HG03432 (cell line): ENCODE measurements at regions not wholly inside any gene's neighbourhood (a gene's known extent, or its start where the extent isn't known, plus 50 kb on each side); places are given as distances from the start of the nearest gene placed in this dataset.

ENCODE experiments used
- ATAC-seq: cut with Tn5 transposase; IDR thresholded peaks from one replicate; pipeline ENCODE4 v1.9.1; 2021; ENCODE audit warnings: mild to moderate bottlenecking, moderate library complexity; ENCODE audit not compliant: unreplicated experiment

DNA sequence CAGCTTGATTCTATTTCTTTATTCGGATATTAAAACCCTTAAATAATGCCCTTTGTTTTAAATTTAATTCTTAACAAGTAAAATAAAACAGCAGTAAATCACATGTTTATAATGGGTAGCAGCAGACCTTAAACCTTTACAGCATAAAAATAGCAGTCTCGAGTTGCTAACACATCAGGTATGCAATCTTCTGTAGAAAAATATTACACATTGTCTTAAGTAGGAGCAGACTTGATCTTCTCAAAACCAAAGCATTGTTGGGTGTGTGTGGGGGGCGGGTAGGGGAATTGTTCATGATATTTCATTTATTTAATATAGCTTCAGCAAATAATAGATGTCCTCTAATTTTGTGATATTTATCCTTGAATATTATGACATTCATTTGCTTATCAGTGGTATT, 331.4 kb downstream of the PCDH7 start:
- no peak for ATAC-seq

GRCh38 chr4:31052519-31052918, 332.4 kb downstream of the PCDH7 start:
- no peak for ATAC-seq

GRCh38 chr4:31053451-31053850, 333.3 kb downstream of the PCDH7 start:
- no peak for ATAC-seq

DNA sequence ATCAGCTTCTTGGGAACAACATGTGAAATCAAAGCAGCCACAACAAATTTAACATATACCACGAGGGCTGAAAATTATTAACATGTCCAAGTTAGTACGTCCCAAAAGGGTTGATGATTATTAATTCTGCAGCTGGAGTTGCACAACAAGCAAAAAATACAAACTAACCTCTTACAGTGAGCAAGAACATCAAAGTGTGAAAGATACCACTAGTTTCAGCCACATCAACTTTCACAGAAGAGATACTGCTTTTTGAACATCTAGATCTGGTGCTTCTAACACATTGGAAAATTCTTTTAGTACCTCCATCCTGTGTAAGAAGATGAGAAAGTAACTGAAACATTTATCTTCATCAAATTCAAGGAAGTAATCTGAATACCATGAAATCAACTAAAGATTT, 334.1 kb downstream of the PCDH7 start:
- no peak for ATAC-seq

DNA sequence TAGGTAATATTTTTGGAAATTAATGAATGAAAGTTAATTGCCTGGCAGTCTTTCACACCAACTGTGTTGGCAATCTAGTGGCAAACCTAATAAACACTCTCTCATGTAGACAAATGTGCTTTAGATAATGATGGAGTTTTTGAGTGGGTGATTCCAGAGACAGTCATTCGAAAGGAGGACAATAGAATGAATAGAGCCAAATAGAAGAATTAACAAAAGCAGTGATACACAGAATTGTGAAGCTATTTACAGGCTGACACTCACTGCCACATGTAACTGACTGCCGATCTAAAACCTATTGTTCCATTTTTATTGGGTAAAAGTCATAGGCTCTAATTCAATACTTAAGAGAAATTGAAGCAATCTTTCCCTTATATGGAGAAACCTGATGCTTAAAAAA, 338.5 kb downstream of the PCDH7 start:
- no peak for ATAC-seq

GRCh38 chr4:31059753-31060522, 339.8 kb downstream of the PCDH7 start:
- no peak for ATAC-seq

DNA sequence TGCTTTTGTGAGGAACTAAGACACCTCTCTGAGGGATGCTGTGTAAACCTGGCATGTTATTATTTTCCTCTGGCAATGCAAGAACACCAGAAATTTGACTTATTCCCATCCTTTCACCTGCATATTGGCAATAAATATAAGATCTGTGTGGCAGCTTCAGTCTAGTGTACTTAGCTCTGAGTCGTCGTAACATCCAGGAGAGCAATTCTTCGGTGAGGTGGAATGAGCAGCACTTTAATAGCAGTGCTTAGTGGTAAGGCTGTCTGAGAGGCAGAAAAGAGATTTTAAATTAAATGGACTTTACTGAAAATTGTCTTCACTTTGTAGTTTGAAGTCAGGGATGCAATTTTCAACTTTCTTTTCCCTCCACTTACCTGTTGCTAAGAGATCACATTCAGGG, 344.9 kb downstream of the PCDH7 start:
- ATAC-seq: no peak

DNA sequence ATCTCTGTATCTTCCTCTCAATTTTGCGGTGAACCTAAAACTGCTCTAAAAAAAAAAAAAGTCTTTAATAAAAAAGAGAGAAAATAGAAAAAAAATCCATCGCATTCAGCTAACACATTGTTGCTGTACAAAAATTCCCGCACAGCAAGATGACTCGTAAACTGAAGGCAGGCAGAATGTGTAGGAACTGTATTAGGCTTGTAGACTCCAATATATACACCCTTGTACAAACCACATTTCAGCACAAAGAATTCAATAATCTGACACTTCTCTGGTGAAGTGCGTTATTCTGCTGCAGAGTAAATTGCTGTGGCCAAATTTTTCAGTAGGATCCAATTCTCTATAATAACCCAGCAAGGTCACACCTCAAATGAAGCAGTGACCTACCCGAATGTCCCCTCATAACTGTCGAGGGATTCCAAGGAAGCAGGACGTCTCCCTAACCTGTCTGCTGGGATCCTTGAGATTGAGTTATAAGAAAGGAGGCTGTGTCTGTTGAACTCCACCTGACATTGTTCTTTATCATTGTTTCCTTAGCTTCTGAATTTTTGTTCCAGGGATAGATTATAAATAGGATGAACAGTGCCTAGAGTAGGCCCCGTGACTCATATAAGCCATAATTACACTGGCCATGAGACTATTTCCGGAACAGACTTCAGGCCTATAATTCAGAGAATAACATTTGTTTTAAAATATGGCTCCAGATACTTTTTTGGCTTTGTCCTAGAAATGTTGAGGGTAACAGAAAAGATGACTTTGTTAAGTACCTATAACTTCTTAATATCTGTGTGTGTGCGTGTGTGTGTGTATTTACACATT, 348.3 kb downstream of the PCDH7 start:
- no peak for ATAC-seq

DNA sequence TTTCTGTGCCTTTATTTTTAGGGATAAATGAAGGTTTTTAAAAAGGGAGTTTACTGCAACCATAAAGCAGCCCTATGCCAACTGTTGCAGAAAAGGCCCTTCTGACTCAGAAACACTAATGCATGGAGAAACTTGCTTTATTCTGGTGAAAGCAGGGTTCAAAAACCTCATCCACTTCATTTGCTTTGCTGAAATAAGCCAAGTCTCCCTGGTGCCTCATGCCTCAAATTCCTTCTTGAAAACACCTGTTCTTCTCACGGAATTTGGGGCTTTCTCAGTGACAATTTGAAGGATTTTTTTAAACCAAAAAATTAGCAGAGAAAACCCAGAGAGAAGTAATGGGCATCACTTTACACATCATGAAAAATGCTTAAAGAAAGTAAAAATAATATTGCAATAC, 349.0 kb downstream of the PCDH7 start:
- no peak for ATAC-seq

GRCh38 chr4:31071508-31072486, 351.6 kb downstream of the PCDH7 start:
- no peak for ATAC-seq

- ATAC-seq: no peak
Measured at GRCh38 chr4:31075969-31076368, 355.8 kb downstream of the PCDH7 start.

DNA sequence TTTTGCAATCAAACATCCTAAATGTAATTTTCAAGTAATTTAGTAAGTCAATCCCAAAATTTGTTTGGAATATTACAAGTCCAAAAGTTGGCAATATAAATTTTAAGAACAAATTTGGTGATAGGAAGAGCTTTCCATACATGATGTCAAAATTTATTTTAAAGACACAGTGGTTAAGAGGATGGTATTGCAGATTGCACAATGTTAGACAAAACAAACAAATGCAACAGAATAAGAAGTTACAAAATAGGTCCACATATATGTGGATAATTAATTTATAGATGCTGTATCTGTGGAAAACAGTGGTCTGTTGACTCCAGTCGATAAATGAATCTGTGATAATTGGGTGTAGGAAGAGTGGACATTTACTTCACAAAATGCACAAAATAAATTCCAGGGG, 358.5 kb downstream of the PCDH7 start:
- no peak for ATAC-seq

DNA sequence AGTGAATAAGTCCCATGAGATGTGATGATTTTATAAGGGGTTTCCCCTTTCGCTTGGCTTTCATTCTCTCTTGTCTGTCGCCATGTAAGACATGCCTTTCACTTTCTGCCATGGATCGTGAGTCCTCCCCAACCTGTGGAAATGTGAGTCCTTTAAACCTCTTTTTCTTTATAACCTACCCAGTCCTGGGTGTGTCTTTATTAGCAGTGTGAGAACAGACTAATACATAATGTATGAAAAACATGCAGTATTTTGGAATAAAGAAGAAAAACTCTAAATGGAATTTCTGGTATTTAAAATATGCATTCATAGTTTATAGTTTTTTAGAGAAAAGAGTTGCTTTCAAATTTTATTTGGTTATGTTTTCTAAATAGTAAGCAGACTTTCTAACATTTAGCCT, 360.7 kb downstream of the PCDH7 start:
- no peak for ATAC-seq

DNA sequence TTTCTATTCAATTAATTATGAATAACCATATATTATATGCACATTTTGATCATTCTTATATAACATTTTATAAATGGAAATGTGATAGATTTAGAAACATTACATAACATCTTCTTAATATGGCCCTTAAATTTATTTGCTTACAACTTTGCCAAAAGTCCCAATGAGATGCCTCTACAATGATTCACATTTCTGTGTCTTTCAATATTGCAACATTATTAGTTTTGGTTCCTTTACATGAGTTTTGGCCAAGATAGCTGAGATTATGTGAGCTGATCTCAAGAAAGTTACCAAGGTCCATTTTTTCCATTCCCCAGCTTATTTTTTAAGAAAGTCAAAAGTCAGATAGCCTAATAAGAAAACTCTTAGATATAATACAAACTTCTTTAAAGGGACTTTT, 361.2 kb downstream of the PCDH7 start:
- no peak for ATAC-seq

- ATAC-seq: no peak
Measured at GRCh38 chr4:31083456-31083855, 363.3 kb downstream of the PCDH7 start.

- no peak for ATAC-seq
Measured at GRCh38 chr4:31084806-31085416, 364.7 kb downstream of the PCDH7 start.

GRCh38 chr4:31085689-31086088, 365.5 kb downstream of the PCDH7 start:
- ATAC-seq: no peak

DNA sequence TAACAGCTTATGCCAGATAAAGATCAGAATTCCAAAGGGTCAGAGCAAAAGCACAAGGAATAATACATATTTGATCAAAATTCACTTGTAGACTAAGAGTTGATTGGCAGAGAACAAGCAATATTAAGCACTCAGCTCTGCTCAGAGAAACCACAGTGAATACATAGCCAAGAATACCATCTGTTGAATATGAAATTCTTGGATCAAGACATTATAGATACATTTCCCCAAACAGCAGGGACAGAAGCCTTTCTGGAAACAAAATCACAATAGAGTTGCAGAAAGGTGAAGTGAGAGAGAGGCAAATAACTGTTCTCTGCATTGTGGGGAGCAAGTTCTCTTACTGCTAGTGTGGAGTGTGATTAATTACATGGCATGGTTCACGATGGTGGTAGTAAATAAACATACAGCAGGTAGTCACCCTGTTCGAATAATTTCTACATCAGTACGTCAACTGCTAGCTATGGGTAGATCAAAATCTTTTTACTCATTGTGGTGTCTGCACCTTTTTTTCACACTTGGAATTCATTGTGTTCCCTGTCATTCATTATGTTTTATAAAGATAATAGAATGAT, 366.7 kb downstream of the PCDH7 start:
- ATAC-seq: no peak

- no peak for ATAC-seq
Measured at GRCh38 chr4:31088600-31089230, 368.5 kb downstream of the PCDH7 start.

DNA sequence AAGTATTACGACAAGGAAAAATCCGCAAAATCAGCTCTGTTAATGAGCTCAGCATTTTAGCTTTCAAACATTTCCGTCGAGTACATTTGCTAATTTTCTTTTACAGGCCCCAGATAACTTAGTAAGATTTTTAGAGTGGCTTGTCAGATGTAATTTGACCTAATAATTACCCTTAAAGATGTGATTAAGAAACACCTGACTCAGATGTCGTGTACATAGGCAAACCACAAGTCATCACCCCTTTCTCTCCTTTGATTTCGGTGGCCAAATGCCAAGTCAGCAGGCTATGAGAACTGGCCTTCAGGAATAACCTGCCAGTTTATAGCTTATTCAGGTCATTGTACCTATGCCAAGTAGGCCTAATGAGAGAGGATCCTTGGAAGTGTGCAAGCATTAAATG, 369.6 kb downstream of the PCDH7 start:
- ATAC-seq: no peak
